Memory B cell (primary cell): ENCODE measurements at regions not wholly inside any gene's neighbourhood (a gene's known extent, or its start where the extent isn't known, plus 50 kb on each side); places are given as distances from the start of the nearest gene placed in this dataset.
"Not testable (repeated sequence)": the region's sequence is repeated elsewhere in the genome, so short reads cannot be mapped to it uniquely, and the experiment has no call there.

Experiments used
- ATAC-seq: fragments of 150-1000 bp; cut with Tn5 transposase; 2 replicates; pipeline ENCODE4 v1.10.0; 2021; ENCODE audit warnings: low read depth, mild to moderate bottlenecking, moderate library complexity
- DNase-seq, 2 donors: peaks; one replicate each; pipeline ENCODE4 v3.0.0; 2022; ENCODE audit warnings: low spot score in 2 of 2
- H3K27ac Mint-ChIP-seq: one replicate; pipeline ENCODE4 v1.8.0; 2022; ENCODE audit warnings: mild to moderate bottlenecking, moderate library complexity, mixed read lengths
- H3K27me3 Mint-ChIP-seq: one replicate; pipeline ENCODE4 v1.8.0; 2022; ENCODE audit warnings: mixed read lengths
- H3K36me3 Mint-ChIP-seq: one replicate; pipeline ENCODE4 v1.8.0; 2022; ENCODE audit warnings: mild to moderate bottlenecking, mixed read lengths
- H3K4me1 Mint-ChIP-seq: one replicate; pipeline ENCODE4 v1.8.0; 2022; ENCODE audit warnings: mixed read lengths
- H3K4me3 Mint-ChIP-seq: one replicate; pipeline ENCODE4 v1.8.0; 2022; ENCODE audit warnings: mild to moderate bottlenecking, moderate library complexity, mixed read lengths
- H3K9me3 Mint-ChIP-seq: one replicate; pipeline ENCODE4 v1.8.0; 2022; ENCODE audit warnings: mixed read lengths

DNA sequence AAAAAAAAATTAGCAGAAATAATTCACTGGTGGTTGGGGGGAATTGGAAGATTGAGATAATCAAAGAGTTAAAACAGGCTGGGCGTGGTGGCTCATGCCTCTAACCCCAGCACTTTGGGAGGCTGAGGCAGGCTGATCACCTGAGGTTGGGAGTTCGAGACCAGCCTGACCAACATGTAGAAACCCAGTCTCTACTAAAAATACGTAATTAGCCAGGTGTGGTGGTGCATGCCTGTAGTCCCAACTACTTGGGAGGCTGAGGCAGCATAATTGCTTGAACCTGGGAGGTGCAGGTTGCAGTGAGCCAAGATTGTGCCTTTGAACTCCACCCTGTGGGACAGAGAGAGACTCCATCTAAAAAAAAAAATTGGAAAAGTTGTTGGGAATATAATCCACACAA is 173.2 kb upstream of the TPTE start:
- H3K27ac Mint-ChIP-seq, H3K36me3 Mint-ChIP-seq, ATAC-seq, H3K27me3 Mint-ChIP-seq, H3K4me1 Mint-ChIP-seq, H3K4me3 Mint-ChIP-seq, DNase-seq: not testable (repeated sequence)
- H3K9me3 Mint-ChIP-seq, result peaks cover 28% of the 10 kb centered on the region

- not testable (repeated sequence) for H3K4me1 Mint-ChIP-seq, H3K27ac Mint-ChIP-seq, ATAC-seq, DNase-seq, H3K27me3 Mint-ChIP-seq, H3K36me3 Mint-ChIP-seq, H3K4me3 Mint-ChIP-seq
- peaks cover 22% of the 10 kb centered on the region for H3K9me3 Mint-ChIP-seq
Measured at GRCh38 chr21:10354851-10355578, 166.4 kb upstream of the TPTE start.

DNA sequence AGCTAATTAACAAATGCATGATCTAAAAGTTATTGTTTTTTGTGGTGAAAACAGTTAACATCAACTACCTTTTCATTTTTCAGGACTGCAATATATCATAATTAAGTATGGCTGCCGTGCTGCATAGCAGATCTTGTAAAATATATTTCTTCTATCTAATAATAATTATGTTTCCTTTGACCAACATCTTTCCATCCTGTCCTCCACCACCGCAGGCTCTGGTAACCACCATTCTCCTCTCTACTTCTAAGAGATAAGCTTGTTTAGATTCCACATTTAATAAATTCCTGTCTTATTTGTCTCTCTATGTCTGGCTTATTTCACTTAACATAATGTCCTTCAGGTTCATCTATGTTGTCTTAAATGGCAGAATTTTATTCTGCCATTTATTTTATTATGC is 162.3 kb upstream of the TPTE start:
- not testable (repeated sequence) for H3K4me3 Mint-ChIP-seq, H3K27me3 Mint-ChIP-seq, H3K9me3 Mint-ChIP-seq, H3K27ac Mint-ChIP-seq, H3K4me1 Mint-ChIP-seq, DNase-seq, ATAC-seq, H3K36me3 Mint-ChIP-seq

- not testable (repeated sequence) for DNase-seq, H3K9me3 Mint-ChIP-seq, ATAC-seq, H3K27ac Mint-ChIP-seq, H3K4me1 Mint-ChIP-seq, H3K4me3 Mint-ChIP-seq, H3K36me3 Mint-ChIP-seq, H3K27me3 Mint-ChIP-seq
Measured at GRCh38 chr21:10359911-10360310, 161.5 kb upstream of the TPTE start.

GRCh38 chr21:10361214-10361736 is 160.1 kb upstream of the TPTE start:
- not testable (repeated sequence) for H3K36me3 Mint-ChIP-seq, H3K27ac Mint-ChIP-seq, H3K27me3 Mint-ChIP-seq, DNase-seq, ATAC-seq, H3K4me3 Mint-ChIP-seq, H3K4me1 Mint-ChIP-seq, H3K9me3 Mint-ChIP-seq

- not testable (repeated sequence) for H3K9me3 Mint-ChIP-seq, H3K27ac Mint-ChIP-seq, ATAC-seq, H3K36me3 Mint-ChIP-seq, H3K4me3 Mint-ChIP-seq, DNase-seq, H3K4me1 Mint-ChIP-seq, H3K27me3 Mint-ChIP-seq
Measured at GRCh38 chr21:10362816-10363215, 158.6 kb upstream of the TPTE start.

- not testable (repeated sequence) for H3K4me1 Mint-ChIP-seq, ATAC-seq
Measured at GRCh38 chr21:10363321-10363720, 158.1 kb upstream of the TPTE start.

DNA sequence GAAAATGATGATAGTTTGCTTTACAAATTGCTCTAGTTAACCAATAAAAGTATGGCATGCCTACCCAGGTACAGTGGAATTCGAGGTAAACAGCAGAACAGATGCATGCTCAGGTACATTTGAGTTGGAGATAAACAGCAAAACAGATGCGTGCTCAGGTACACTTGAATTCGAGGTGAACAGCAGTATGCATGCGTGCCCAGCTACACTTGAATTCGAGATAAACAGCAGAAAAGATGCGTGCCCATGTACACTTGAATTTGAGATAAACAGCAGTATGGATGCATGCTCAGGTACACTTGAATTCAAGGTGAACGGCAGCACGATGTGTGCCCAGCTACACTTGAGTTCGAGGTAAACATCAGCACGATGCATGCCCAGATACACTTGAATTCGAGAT is 155.2 kb upstream of the TPTE start:
- not testable (repeated sequence) for H3K27ac Mint-ChIP-seq, H3K27me3 Mint-ChIP-seq, H3K4me1 Mint-ChIP-seq, DNase-seq, H3K4me3 Mint-ChIP-seq, H3K36me3 Mint-ChIP-seq, H3K9me3 Mint-ChIP-seq, ATAC-seq

More at GRCh38 chr21:10363321-10363720, 158.1 kb upstream of the TPTE start:
- H3K4me3 Mint-ChIP-seq, DNase-seq, H3K36me3 Mint-ChIP-seq, H3K9me3 Mint-ChIP-seq, H3K27me3 Mint-ChIP-seq, H3K27ac Mint-ChIP-seq: not testable (repeated sequence)

DNA sequence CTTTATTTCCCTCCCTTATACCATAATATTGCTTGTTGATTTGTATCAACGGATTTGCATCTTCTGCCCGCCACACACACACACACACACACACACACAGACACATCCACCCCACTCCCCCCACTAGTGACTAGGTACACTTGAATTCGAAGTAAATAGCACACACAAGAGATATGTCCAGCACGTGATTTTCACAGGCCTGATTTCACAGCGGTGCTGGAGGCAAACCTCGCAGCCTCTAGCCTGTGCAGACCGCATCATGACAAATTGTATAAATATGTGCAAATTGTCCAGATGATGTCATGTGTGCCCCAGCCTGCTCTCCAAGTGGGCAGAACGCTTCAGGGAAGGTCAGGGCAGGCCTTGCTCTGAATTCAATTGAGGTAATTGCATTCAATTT is 153.8 kb upstream of the TPTE start:
- H3K4me3 Mint-ChIP-seq, H3K27ac Mint-ChIP-seq, H3K4me1 Mint-ChIP-seq, H3K27me3 Mint-ChIP-seq, H3K36me3 Mint-ChIP-seq, H3K9me3 Mint-ChIP-seq, DNase-seq: not testable (repeated sequence)
- ATAC-seq, result peak; percentile 11

DNA sequence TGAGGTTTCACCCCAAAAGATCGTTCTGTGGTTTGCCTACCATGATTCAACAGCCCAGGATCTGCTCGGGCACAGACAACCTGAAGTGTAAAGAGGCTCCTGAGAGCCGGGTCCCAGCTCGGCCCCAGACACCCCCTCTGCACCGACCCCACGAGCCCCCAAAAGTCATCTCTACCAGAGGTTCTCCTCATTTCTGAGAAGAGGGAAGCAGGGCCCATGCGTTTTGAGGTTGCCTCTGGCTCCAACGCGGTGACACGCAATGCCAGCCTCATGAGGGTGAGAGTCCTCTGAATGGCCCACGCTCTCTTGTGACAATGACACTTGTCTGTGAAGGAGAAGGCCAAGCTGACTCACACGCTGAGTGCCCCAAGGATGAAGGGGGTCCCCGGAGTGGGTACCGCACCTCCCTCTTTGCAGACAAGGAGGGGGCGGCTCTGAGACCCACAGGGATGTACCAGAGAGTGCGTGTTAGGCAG is 153.0 kb upstream of the TPTE start:
- DNase-seq, result not testable (repeated sequence)
- ATAC-seq, result peak; percentile 22

GRCh38 chr21:10369289-10369688 is 152.1 kb upstream of the TPTE start:
- H3K4me1 Mint-ChIP-seq, DNase-seq, H3K36me3 Mint-ChIP-seq, H3K27ac Mint-ChIP-seq, H3K9me3 Mint-ChIP-seq, H3K4me3 Mint-ChIP-seq, H3K27me3 Mint-ChIP-seq, ATAC-seq: not testable (repeated sequence)

More for the DNA sequence above, 153.0 kb upstream of the TPTE start:
- not testable (repeated sequence) for H3K36me3 Mint-ChIP-seq, H3K27ac Mint-ChIP-seq, H3K4me3 Mint-ChIP-seq, H3K9me3 Mint-ChIP-seq, H3K4me1 Mint-ChIP-seq, H3K27me3 Mint-ChIP-seq

DNA sequence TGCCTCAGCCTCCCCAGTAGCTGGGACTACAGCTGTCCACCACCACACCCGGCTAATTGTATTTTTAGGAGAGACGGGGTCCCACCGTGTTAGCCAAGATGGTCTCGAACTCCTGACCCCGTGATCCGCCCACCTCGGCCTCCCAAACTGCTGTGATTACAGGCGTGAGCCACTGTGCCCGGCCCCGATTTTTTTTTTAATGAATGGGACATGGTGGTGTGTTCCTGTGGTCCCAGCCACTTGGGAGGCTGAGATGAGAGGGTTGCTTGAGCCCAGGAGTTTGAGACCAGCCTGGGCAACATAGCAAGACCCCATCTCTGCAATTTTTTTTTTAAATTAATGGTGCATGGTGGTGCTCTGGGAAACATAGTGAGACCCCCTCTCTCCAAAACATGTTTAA is 143.6 kb upstream of the TPTE start:
- ATAC-seq, DNase-seq, H3K27ac Mint-ChIP-seq, H3K4me1 Mint-ChIP-seq, H3K27me3 Mint-ChIP-seq, H3K36me3 Mint-ChIP-seq, H3K4me3 Mint-ChIP-seq: not testable (repeated sequence)
- peaks cover 12% of the 10 kb centered on the region for H3K9me3 Mint-ChIP-seq

- H3K36me3 Mint-ChIP-seq, H3K9me3 Mint-ChIP-seq, H3K4me1 Mint-ChIP-seq, ATAC-seq, H3K4me3 Mint-ChIP-seq, H3K27ac Mint-ChIP-seq, DNase-seq, H3K27me3 Mint-ChIP-seq: not testable (repeated sequence)
Measured at GRCh38 chr21:10379816-10380215, 141.6 kb upstream of the TPTE start.

DNA sequence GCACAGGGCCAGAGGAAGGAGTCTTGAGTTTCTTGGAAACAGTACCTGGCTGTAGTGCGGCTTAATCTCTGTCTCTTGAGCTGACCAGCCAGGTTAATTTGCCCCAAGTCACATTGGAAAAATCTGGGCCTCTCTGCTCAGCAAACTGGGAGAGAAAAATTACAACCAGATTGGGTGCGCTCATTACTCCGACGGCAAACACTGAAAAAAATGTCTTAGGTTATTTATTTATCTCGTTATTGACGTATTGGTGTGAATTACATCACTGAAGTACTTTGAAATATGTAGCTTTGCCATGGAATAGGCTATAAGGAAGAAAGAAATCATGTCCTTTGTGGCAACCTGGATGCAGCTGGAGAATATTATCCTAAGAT is 139.7 kb upstream of the TPTE start:
- H3K9me3 Mint-ChIP-seq, H3K27me3 Mint-ChIP-seq, H3K4me1 Mint-ChIP-seq, DNase-seq, H3K27ac Mint-ChIP-seq, H3K4me3 Mint-ChIP-seq, ATAC-seq, H3K36me3 Mint-ChIP-seq: not testable (repeated sequence)

DNA sequence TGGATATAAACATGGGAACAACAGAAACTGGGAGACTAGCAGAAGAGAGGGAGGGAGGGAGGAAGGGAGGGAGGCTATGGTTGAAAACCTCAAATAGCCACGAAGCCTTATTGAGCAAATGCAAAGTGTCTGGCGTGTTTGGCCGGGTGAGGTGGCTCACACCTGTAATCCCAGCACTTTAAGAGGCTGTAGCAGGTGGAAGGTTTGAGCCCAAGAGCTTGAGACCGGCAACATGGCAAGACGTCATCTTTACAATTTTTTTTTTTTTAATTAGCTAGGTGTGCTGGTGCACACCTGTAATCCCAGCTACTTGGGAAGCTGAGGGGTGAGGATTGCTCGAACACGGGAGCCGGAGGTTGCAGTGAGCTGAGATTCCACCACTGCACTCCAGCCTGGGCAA is 139.2 kb upstream of the TPTE start:
- H3K4me1 Mint-ChIP-seq, H3K36me3 Mint-ChIP-seq, ATAC-seq, H3K4me3 Mint-ChIP-seq, H3K9me3 Mint-ChIP-seq, H3K27me3 Mint-ChIP-seq, H3K27ac Mint-ChIP-seq, DNase-seq: not testable (repeated sequence)
